Calu3 (cell line): ENCODE measurements at regions not wholly inside any gene's neighbourhood (a gene's known extent, or its start where the extent isn't known, plus 50 kb on each side); places are given as distances from the start of the nearest gene placed in this dataset.

Source experiments
- BruUV-seq: library from RNA; stranded (reverse); fragments of 400-500 nt; replicated peaks from 2 replicates; lab custom pipeline; 2021; lab: Mats Ljungman, UMichigan
- CTCF ChIA-PET: fragments of 300-600 bp; sonication (Branson Sonifier 250); formaldehyde crosslinking; loops from one replicate; lab custom pipeline; 2022; ENCODE audit warnings: antibody characterized with exemption; lab: Charles Lee
- DNase-seq: peaks from one replicate; pipeline ENCODE4 v3.0.0; 2022
- H3K27ac Mint-ChIP-seq: one replicate; pipeline ENCODE4 v1.8.0; 2022; ENCODE audit warnings: mixed read lengths; ENCODE audit not compliant: unreplicated experiment
- H3K27me3 Mint-ChIP-seq: one replicate; pipeline ENCODE4 v1.8.0; 2022; ENCODE audit warnings: mixed read lengths; ENCODE audit not compliant: unreplicated experiment
- H3K36me3 Mint-ChIP-seq: one replicate; pipeline ENCODE4 v1.8.0; 2022; ENCODE audit warnings: mild to moderate bottlenecking, moderate library complexity, mixed read lengths; ENCODE audit not compliant: insufficient read depth, unreplicated experiment
- H3K4me1 Mint-ChIP-seq: one replicate; pipeline ENCODE4 v1.8.0; 2022; ENCODE audit warnings: mild to moderate bottlenecking, low read depth, mixed read lengths; ENCODE audit not compliant: unreplicated experiment
- H3K4me3 Mint-ChIP-seq: one replicate; pipeline ENCODE4 v1.8.0; 2022; ENCODE audit warnings: mild to moderate bottlenecking, low read depth, moderate library complexity, mixed read lengths; ENCODE audit not compliant: unreplicated experiment
- H3K9me3 Mint-ChIP-seq: one replicate; pipeline ENCODE4 v1.8.0; 2022; ENCODE audit warnings: low read depth, mixed read lengths; ENCODE audit not compliant: unreplicated experiment
- CTCF ChIP-seq: fragments of 200-600 bp; IDR thresholded peaks from one replicate; pipeline ENCODE4 v1.8.0; 2022; ENCODE audit warnings: antibody characterized with exemption; ENCODE audit not compliant: unreplicated experiment
- intact Hi-C: fragments of 100-400 bp; cut with micrococcal nuclease; formaldehyde crosslinking; loops from one replicate; pipeline ENCODE4 v1.10.0; 2022; ENCODE audit not compliant: unreplicated experiment

- Mint-ChIP-seq H3K9me3 (peaks cover 3% of the 10 kb centered on the region), H3K4me1 (peaks cover 16% of the 10 kb centered on the region), H3K36me3 (no peaks in the 10 kb centered on the region), H3K27ac (no peak overlapping the region), H3K4me3 (no peak overlapping the region), H3K27me3 (no peaks in the 10 kb centered on the region)
- no peak for DNase-seq
- CTCF ChIA-PET: interaction anchor here (0.6 to 0.7 kb wide), 2 partner anchors 21 to 594 kb away, joined by 3 read pairs; no protein-coding TSS in a partner anchor
- no peak for TF ChIP-seq CTCF
- intact Hi-C loops: no loop called here
- BruUV-seq: no TSS peak
Observed at GRCh38 chr11:71307811-71308645, 55.7 kb upstream of the SHANK2 start.

GRCh38 chr11:71305451-71306125 is 53.2 kb upstream of the SHANK2 start:
- intact Hi-C loops: no loop called here
- no peak overlapping the region for H3K4me3 Mint-ChIP-seq
- no TSS peak for BruUV-seq
- CTCF ChIA-PET: no interaction called here
- no peaks in the 10 kb centered on the region for H3K36me3 Mint-ChIP-seq
- H3K4me1 Mint-ChIP-seq: peaks cover 26% of the 10 kb centered on the region
- peaks cover 3% of the 10 kb centered on the region for H3K9me3 Mint-ChIP-seq
- DNase-seq: no peak
- no peak for TF ChIP-seq CTCF
- no peaks in the 10 kb centered on the region for H3K27me3 Mint-ChIP-seq
- H3K27ac Mint-ChIP-seq: no peak overlapping the region

GRCh38 chr11:71305041-71305440 is 52.7 kb upstream of the SHANK2 start:
- intact Hi-C loops: no loop called here
- Mint-ChIP-seq H3K36me3 (no peaks in the 10 kb centered on the region), H3K27me3 (no peaks in the 10 kb centered on the region), H3K4me3 (no peak overlapping the region), H3K9me3 (peaks cover 3% of the 10 kb centered on the region), H3K27ac (no peak overlapping the region), H3K4me1 (peaks cover 32% of the 10 kb centered on the region)
- DNase-seq: no peak
- TF ChIP-seq CTCF: no peak
- BruUV-seq: no TSS peak
- CTCF ChIA-PET: no interaction called here

- Mint-ChIP-seq H3K9me3 (peaks cover 3% of the 10 kb centered on the region), H3K4me1 (peaks cover 37% of the 10 kb centered on the region), H3K27me3 (no peaks in the 10 kb centered on the region), H3K27ac (no peak overlapping the region), H3K36me3 (peaks cover 3% of the 10 kb centered on the region), H3K4me3 (no peak overlapping the region)
- DNase-seq: no peak
- intact Hi-C loops: no loop called here
- no peak for TF ChIP-seq CTCF
- no TSS peak for BruUV-seq
- CTCF ChIA-PET: no interaction called here
Observed at GRCh38 chr11:71304491-71304890, 52.1 kb upstream of the SHANK2 start.
